ENCODE measurements at regions not wholly inside any gene's neighbourhood (a gene's known extent, or its start where the extent isn't known, plus 50 kb on each side); places are given as distances from the start of the nearest gene placed in this dataset.

DNA sequence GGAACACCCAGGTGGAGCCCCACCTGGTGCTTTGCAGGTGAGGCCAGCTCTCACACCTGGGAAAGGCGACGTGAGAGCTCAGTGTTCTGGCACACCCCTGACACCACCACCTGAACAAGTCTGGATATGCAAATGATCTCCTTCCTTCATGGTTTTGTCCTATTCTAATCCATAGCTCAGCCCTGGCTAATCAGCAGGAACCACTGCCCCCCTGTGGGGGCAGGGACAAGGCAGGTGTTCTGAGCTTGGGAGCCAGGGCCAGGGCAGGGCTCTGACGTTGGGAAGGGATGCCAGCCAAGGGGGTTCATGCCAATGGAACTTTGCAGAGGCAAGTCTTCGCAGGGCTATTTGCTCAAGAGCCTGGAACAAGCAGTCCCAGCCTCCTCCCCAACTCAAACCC lies 144.2 kb downstream of the TRIM29 start:
- Histone ChIP-seq H3K79me2 (ENCODE audit: control insufficient read depth, insufficient read depth, low read length) (no peaks in the 10 kb centered on the region), H3K27ac (ENCODE audit: control insufficient read depth, insufficient read depth) (no peak overlapping the region), H4K20me1 (ENCODE audit: control insufficient read depth, insufficient read depth) (no peaks in the 10 kb centered on the region), H3K36me3 (ENCODE audit: control insufficient read depth in 2 of 2, insufficient read depth in 2 of 2, low read length in 1 of 2) (no peaks in the 10 kb centered on the region), H3K27me3 (replicated peaks in 1 of 2; ENCODE audit: control insufficient read depth in 2 of 2, insufficient read depth in 2 of 2, low read length in 1 of 2) (peaks cover 7 to 16% of the 10 kb centered on the region in 2 experiments), H2AFZ (ENCODE audit: control insufficient read depth, low read depth, low read length) (no peak overlapping the region), H3K4me3 (no peak overlapping the region), H3K4me1 (ENCODE audit: control insufficient read depth, insufficient read depth, low read length) (no peaks in the 10 kb centered on the region), H3K9me3 (replicated peaks; ENCODE audit: control insufficient read depth, insufficient read depth, low read length) (no peaks in the 10 kb centered on the region), H3K9ac (ENCODE audit: control insufficient read depth, insufficient read depth, low read length) (no peak overlapping the region), H3K4me2 (ENCODE audit: control insufficient read depth, insufficient read depth) (no peak overlapping the region)
- 22% methylated on average over 4 of the region's 4 CpGs for WGBS (ENCODE audit: insufficient coverage, insufficient replicate concordance, low lambda C conversion rate, missing lambda C conversion rate)
- ChIA-PET RAD21 (ENCODE audit: unreplicated experiment) (no interaction called here), POLR2A (no interaction called here), CTCF (interaction anchor here (0.8 kb wide), 1 partner anchor 320 kb away, joined by 3 read pairs; no protein-coding TSS in a partner anchor), SMC1A (ENCODE audit: uncharacterized antibody, unreplicated experiment) (no interaction called here)
- no peak for DNase-seq (ENCODE audit: low read depth, low spot score)
- no TSS peak for BruUV-seq (replicated peaks)
- no peak for ATAC-seq
- no peak for FAIRE-seq
- intact Hi-C loops (cut with micrococcal nuclease; ENCODE audit: unreplicated experiment) = no loop called here
- TF ChIP-seq NBN (IDR thresholded peaks at IDR 0.05) = no peak
- TF ChIP-seq, protein P1, sequence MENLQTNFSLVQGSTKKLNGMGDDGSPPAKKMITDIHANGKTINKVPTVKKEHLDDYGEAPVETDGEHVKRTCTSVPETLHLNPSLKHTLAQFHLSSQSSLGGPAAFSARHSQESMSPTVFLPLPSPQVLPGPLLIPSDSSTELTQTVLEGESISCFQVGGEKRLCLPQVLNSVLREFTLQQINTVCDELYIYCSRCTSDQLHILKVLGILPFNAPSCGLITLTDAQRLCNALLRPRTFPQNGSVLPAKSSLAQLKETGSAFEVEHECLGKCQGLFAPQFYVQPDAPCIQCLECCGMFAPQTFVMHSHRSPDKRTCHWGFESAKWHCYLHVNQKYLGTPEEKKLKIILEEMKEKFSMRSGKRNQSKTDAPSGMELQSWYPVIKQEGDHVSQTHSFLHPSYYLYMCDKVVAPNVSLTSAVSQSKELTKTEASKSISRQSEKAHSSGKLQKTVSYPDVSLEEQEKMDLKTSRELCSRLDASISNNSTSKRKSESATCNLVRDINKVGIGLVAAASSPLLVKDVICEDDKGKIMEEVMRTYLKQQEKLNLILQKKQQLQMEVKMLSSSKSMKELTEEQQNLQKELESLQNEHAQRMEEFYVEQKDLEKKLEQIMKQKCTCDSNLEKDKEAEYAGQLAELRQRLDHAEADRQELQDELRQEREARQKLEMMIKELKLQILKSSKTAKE (IDR thresholded peaks at IDR 0.05; ENCODE audit: low read depth, poor library complexity, severe bottlenecking) = no peak
- TF ChIP-seq NFXL1 (IDR thresholded peaks at IDR 0.05; ENCODE audit: borderline replicate concordance) = no peak
- TF ChIP-seq, protein P2, sequence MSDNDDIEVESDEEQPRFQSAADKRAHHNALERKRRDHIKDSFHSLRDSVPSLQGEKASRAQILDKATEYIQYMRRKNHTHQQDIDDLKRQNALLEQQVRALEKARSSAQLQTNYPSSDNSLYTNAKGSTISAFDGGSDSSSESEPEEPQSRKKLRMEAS (IDR thresholded peaks at IDR 0.05; ENCODE audit: low read depth, low read length) = no peak
- no peak for TF ChIP-seq EGR1 (IDR thresholded peaks at IDR 0.05; ENCODE audit: borderline replicate concordance in 1 of 2, low read depth in 2 of 2, low read length in 2 of 2)
- TF ChIP-seq, protein P3, sequence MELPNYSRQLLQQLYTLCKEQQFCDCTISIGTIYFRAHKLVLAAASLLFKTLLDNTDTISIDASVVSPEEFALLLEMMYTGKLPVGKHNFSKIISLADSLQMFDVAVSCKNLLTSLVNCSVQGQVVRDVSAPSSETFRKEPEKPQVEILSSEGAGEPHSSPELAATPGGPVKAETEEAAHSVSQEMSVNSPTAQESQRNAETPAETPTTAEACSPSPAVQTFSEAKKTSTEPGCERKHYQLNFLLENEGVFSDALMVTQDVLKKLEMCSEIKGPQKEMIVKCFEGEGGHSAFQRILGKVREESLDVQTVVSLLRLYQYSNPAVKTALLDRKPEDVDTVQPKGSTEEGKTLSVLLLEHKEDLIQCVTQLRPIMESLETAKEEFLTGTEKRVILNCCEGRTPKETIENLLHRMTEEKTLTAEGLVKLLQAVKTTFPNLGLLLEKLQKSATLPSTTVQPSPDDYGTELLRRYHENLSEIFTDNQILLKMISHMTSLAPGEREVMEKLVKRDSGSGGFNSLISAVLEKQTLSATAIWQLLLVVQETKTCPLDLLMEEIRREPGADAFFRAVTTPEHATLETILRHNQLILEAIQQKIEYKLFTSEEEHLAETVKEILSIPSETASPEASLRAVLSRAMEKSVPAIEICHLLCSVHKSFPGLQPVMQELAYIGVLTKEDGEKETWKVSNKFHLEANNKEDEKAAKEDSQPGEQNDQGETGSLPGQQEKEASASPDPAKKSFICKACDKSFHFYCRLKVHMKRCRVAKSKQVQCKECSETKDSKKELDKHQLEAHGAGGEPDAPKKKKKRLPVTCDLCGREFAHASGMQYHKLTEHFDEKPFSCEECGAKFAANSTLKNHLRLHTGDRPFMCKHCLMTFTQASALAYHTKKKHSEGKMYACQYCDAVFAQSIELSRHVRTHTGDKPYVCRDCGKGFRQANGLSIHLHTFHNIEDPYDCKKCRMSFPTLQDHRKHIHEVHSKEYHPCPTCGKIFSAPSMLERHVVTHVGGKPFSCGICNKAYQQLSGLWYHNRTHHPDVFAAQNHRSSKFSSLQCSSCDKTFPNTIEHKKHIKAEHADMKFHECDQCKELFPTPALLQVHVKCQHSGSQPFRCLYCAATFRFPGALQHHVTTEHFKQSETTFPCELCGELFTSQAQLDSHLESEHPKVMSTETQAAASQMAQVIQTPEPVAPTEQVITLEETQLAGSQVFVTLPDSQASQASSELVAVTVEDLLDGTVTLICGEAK (IDR thresholded peaks at IDR 0.05; ENCODE audit: borderline replicate concordance) = no peak
- in situ Hi-C loops (cut with MboI) = no loop called here
